Keratinocyte (primary cell): ENCODE measurements at regions not wholly inside any gene's neighbourhood (a gene's known extent, or its start where the extent isn't known, plus 50 kb on each side); places are given as distances from the start of the nearest gene placed in this dataset.

Experiments used
- CTCF ChIP-seq, 3 experiments: IDR thresholded peaks in 1 of 3; conservative IDR thresholded peaks in 1 of 3; optimal IDR thresholded peaks in 1 of 3; 2 replicates in 2 of 3; 3 replicates in 1 of 3; pipeline versions ENCODE3 to v1.5.1; 2011; ENCODE audit warnings: low read length in 3 of 3, mild to moderate bottlenecking in 3 of 3, moderate library complexity in 2 of 3, control low read depth in 1 of 3, inconsistent platforms in 1 of 3; ENCODE audit not compliant: insufficient read depth in 2 of 3; ENCODE audit errors: extremely low read depth in 1 of 3
- EZH2 ChIP-seq: IDR thresholded peaks from one replicate; pipeline ENCODE4 v1.6.1; 2012; ENCODE audit warnings: inconsistent platforms, mild to moderate bottlenecking, low read length, moderate library complexity

GRCh38 chr1:83052865-83053264 is 946.1 kb downstream of the TTLL7 start:
- TF ChIP-seq EZH2 (no peak), CTCF (optimal IDR thresholded peaks at IDR 0.05 in 1 of 3, IDR thresholded peaks at IDR 0.05 in 1 of 3, conservative IDR thresholded peaks at IDR 0.05 in 1 of 3; ENCODE audit: extremely low read depth in 1 of 3, insufficient read depth in 2 of 3, low read length in 3 of 3) (no peak)
